ENCODE measurements at regions not wholly inside any gene's neighbourhood (a gene's known extent, or its start where the extent isn't known, plus 50 kb on each side); places are given as distances from the start of the nearest gene placed in this dataset.

- no peak overlapping the region for H3K27ac ChIP-seq
- TF ChIP-seq, protein P1, sequence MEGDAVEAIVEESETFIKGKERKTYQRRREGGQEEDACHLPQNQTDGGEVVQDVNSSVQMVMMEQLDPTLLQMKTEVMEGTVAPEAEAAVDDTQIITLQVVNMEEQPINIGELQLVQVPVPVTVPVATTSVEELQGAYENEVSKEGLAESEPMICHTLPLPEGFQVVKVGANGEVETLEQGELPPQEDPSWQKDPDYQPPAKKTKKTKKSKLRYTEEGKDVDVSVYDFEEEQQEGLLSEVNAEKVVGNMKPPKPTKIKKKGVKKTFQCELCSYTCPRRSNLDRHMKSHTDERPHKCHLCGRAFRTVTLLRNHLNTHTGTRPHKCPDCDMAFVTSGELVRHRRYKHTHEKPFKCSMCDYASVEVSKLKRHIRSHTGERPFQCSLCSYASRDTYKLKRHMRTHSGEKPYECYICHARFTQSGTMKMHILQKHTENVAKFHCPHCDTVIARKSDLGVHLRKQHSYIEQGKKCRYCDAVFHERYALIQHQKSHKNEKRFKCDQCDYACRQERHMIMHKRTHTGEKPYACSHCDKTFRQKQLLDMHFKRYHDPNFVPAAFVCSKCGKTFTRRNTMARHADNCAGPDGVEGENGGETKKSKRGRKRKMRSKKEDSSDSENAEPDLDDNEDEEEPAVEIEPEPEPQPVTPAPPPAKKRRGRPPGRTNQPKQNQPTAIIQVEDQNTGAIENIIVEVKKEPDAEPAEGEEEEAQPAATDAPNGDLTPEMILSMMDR (IDR thresholded peaks at IDR 0.05), result no peak
- TF ChIP-seq ZFX (IDR thresholded peaks at IDR 0.05; ENCODE audit: borderline replicate concordance), result no peak
Observed at GRCh38 chrX:124234348-124234747, 98.1 kb upstream of the TEX13D start.

DNA sequence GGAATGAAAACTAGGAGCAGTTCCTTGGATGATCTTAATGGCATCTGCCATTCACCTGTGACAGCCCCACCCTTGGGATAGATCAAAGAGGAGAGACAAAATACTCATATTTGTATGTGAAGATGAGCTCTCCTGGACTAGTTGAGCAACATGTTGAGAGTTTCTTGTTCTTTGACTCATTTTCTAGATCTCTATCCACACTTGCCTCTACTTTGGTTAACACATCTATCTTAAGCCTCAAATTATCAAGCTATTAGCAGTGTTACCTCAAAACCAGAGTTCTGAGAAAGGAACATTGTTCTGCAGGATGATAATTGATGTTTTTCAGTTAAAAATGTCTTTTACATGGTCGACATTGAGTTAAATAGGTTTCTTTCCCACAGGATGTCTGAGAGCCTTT is 94.2 kb upstream of the TEX13D start:
- H3K27ac ChIP-seq, result no peak overlapping the region
- TF ChIP-seq, protein P1 (IDR thresholded peaks at IDR 0.05), result no peak
- no peak for TF ChIP-seq ZFX (IDR thresholded peaks at IDR 0.05; ENCODE audit: borderline replicate concordance)

- no peak overlapping the region for H3K27ac ChIP-seq
- TF ChIP-seq, protein P1 (IDR thresholded peaks at IDR 0.05), result no peak
- no peak for TF ChIP-seq ZFX (IDR thresholded peaks at IDR 0.05; ENCODE audit: borderline replicate concordance)
Observed at GRCh38 chrX:124239324-124239723, 93.1 kb upstream of the TEX13D start.

GRCh38 chrX:124239911-124240310 is 92.5 kb upstream of the TEX13D start:
- no peak overlapping the region for H3K27ac ChIP-seq
- TF ChIP-seq, protein P1 (IDR thresholded peaks at IDR 0.05), result no peak
- no peak for TF ChIP-seq ZFX (IDR thresholded peaks at IDR 0.05; ENCODE audit: borderline replicate concordance)

DNA sequence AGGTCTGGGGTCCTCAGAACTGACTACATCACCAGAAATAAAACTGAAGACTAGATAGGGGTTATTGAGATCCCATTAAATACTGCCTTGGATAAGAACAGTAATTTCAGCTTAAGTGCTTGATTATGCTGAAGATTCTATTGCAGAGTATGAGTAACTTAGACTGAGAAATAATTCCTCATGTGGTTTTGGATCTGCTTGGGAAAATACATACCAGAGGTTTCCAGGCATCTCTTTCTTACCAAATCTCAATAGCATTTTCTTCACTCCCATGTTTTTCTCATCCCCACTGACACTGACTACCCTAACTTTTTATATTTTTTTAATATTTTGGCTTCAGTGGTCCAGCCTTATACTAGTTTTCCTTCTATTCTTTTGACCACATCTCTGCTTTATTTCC is 92.0 kb upstream of the TEX13D start:
- TF ChIP-seq, protein P1 (IDR thresholded peaks at IDR 0.05), result no peak
- TF ChIP-seq ZFX (IDR thresholded peaks at IDR 0.05; ENCODE audit: borderline replicate concordance), result no peak
- no peak overlapping the region for H3K27ac ChIP-seq

DNA sequence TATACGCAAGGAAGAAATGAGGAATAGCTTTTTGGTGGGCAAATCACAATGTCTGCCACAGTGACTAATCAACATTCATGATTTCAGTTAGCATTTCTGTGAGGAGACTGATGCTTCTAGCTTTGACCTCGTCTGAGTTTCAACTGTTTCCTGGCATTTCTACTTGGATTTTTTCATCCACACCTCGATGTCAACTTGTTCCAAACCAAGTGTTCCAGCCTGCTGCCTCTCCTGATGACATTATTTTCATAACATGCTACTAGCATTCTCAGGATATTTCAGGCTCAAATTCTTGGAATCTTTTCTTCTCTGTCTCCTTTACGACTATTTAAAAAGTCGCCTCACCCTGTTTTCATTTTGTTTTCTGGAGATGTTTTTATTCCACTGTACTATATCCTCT is 90.3 kb upstream of the TEX13D start:
- TF ChIP-seq, protein P1 (IDR thresholded peaks at IDR 0.05), result no peak
- no peak for TF ChIP-seq ZFX (IDR thresholded peaks at IDR 0.05; ENCODE audit: borderline replicate concordance)
- no peak overlapping the region for H3K27ac ChIP-seq

DNA sequence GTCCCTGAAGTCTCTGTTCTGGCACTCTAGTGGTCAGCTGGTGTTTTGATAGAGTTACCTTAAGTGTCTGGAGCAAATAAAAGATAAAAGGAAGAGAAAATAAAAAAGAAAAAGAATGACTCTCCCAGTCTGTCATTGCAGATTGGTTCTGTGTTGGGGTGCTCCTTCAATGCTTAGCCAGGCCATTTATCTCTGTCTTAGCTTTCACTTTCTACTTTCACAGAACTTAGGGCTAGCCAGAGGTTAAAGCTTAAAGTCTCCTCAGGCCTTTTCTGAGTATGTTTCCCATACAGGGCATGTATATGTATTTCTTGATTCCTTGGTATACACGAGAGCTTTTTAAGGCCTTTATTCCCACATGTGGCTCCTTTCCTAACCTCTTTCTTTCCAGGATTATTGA is 83.1 kb upstream of the TEX13D start:
- TF ChIP-seq, protein P1 (IDR thresholded peaks at IDR 0.05), result no peak
- no peak for TF ChIP-seq ZFX (IDR thresholded peaks at IDR 0.05; ENCODE audit: borderline replicate concordance)
- H3K27ac ChIP-seq, result no peak overlapping the region

Measured in 22Rv1 (cell line).